Fibroblast of pulmonary artery (primary cell): ENCODE measurements at regions not wholly inside any gene's neighbourhood (a gene's known extent, or its start where the extent isn't known, plus 50 kb on each side); places are given as distances from the start of the nearest gene placed in this dataset.
"Not testable (repeated sequence)": the region's sequence is repeated elsewhere in the genome, so short reads cannot be mapped to it uniquely, and the experiment has no call there.

Experiments
- DNase-seq: peaks from one replicate; pipeline ENCODE4 v3.0.0-alpha.2; 2010; ENCODE audit warnings: low read depth
- H3K4me3 ChIP-seq: replicated peaks from 2 replicates; pipeline ENCODE4 v1.5.1; 2011; ENCODE audit warnings: low read depth, mild to moderate bottlenecking, control low read depth, low read length, moderate library complexity
- CTCF ChIP-seq: IDR thresholded peaks from 2 replicates; pipeline ENCODE4 v1.5.1; 2011; ENCODE audit warnings: mild to moderate bottlenecking, control low read depth, low read length, inconsistent platforms; ENCODE audit errors: missing control alignments

GRCh38 chr20:4325548-4326187, 76.6 kb upstream of the ADRA1D start:
- no peak for TF ChIP-seq CTCF
- no peak overlapping the region for H3K4me3 ChIP-seq
- DNase-seq: no peak

- no peak for DNase-seq
- TF ChIP-seq CTCF: no peak
- H3K4me3 ChIP-seq: no peak overlapping the region
Measured at GRCh38 chr20:4324611-4325243, 75.6 kb upstream of the ADRA1D start.

- no peak for DNase-seq
- no peak for TF ChIP-seq CTCF
- H3K4me3 ChIP-seq: no peak overlapping the region
Measured at GRCh38 chr20:4322499-4322898, 73.4 kb upstream of the ADRA1D start.

- no peak for TF ChIP-seq CTCF
- no peak overlapping the region for H3K4me3 ChIP-seq
- no peak for DNase-seq
Measured at GRCh38 chr20:4320291-4320690, 71.2 kb upstream of the ADRA1D start.

- no peak for DNase-seq
- no peak overlapping the region for H3K4me3 ChIP-seq
- TF ChIP-seq CTCF: no peak
Measured at GRCh38 chr20:4318891-4319290, 69.8 kb upstream of the ADRA1D start.

- not testable (repeated sequence) for H3K4me3 ChIP-seq, DNase-seq
Measured at GRCh38 chr20:4310616-4311015, 61.5 kb upstream of the ADRA1D start.

GRCh38 chr20:4306206-4306605, 57.1 kb upstream of the ADRA1D start:
- H3K4me3 ChIP-seq: no peak overlapping the region
- no peak for TF ChIP-seq CTCF
- DNase-seq: no peak
